HL-60/S4 treated with retinoic acid at 250 ng/mL for 4 days and 3 days (cell line): ENCODE measurements at regions not wholly inside any gene's neighbourhood (a gene's known extent, or its start where the extent isn't known, plus 50 kb on each side); places are given as distances from the start of the nearest gene placed in this dataset.
"Not testable (repeated sequence)": the region's sequence is repeated elsewhere in the genome, so short reads cannot be mapped to it uniquely, and the experiment has no call there.

Experiments used
- in situ Hi-C: fragments of 300-500 bp; cut with MboI; formaldehyde crosslinking; loops from 2 replicates; pipeline ENCODE4 v1.7.0; 2022; ENCODE audit warnings: low sequenced_read_pairs

GRCh38 chr1:166304131-166304530 is 137.3 kb upstream of the FAM78B start:
- in situ Hi-C loops = no loop called here

- in situ Hi-C loops = no loop called here
Measured at GRCh38 chr1:166305371-166305770, 138.6 kb upstream of the FAM78B start.

GRCh38 chr1:166307261-166308188 is 140.7 kb upstream of the FAM78B start:
- in situ Hi-C loops = no loop called here

- in situ Hi-C loops = not testable (repeated sequence)
Measured at GRCh38 chr1:166316306-166316705, 149.5 kb upstream of the FAM78B start.

GRCh38 chr1:166322470-166322869 is 155.7 kb upstream of the FAM78B start:
- in situ Hi-C loops = no loop called here

- in situ Hi-C loops = no loop called here
Measured at GRCh38 chr1:166327886-166328285, 161.1 kb upstream of the FAM78B start.

- in situ Hi-C loops = no loop called here
Measured at GRCh38 chr1:166328956-166329355, 162.2 kb upstream of the FAM78B start.

GRCh38 chr1:166330096-166330495 is 163.3 kb upstream of the FAM78B start:
- in situ Hi-C loops = no loop called here

- in situ Hi-C loops = no loop called here
Measured at GRCh38 chr1:166338105-166338504, 171.3 kb upstream of the FAM78B start.

GRCh38 chr1:166340709-166341108 is 173.9 kb upstream of the FAM78B start:
- in situ Hi-C loops = no loop called here

- in situ Hi-C loops = no loop called here
Measured at GRCh38 chr1:166343276-166343675, 176.5 kb upstream of the FAM78B start.

- in situ Hi-C loops = no loop called here
Measured at GRCh38 chr1:166350490-166350889, 183.7 kb upstream of the FAM78B start.

- in situ Hi-C loops = no loop called here
Measured at GRCh38 chr1:166351676-166352075, 184.9 kb upstream of the FAM78B start.

GRCh38 chr1:166353213-166353612 is 186.4 kb upstream of the FAM78B start:
- in situ Hi-C loops = no loop called here

- in situ Hi-C loops = no loop called here
Measured at GRCh38 chr1:166354406-166354805, 187.6 kb upstream of the FAM78B start.

GRCh38 chr1:166365081-166365480 is 198.3 kb upstream of the FAM78B start:
- in situ Hi-C loops = no loop called here

GRCh38 chr1:166368030-166368429 is 201.2 kb upstream of the FAM78B start:
- in situ Hi-C loops = no loop called here

GRCh38 chr1:166377896-166378295 is 211.1 kb upstream of the FAM78B start:
- in situ Hi-C loops = no loop called here

- in situ Hi-C loops = no loop called here
Measured at GRCh38 chr1:166378805-166379204, 212.0 kb upstream of the FAM78B start.

GRCh38 chr1:166379447-166379846 is 212.6 kb upstream of the FAM78B start:
- in situ Hi-C loops = no loop called here

GRCh38 chr1:166383137-166383536 is 216.3 kb upstream of the FAM78B start:
- in situ Hi-C loops = no loop called here

GRCh38 chr1:166383635-166384346 is 217.0 kb upstream of the FAM78B start:
- in situ Hi-C loops = no loop called here
